ENCODE measurements at regions not wholly inside any gene's neighbourhood (a gene's known extent, or its start where the extent isn't known, plus 50 kb on each side); places are given as distances from the start of the nearest gene placed in this dataset.

- TF ChIP-seq, protein P1, sequence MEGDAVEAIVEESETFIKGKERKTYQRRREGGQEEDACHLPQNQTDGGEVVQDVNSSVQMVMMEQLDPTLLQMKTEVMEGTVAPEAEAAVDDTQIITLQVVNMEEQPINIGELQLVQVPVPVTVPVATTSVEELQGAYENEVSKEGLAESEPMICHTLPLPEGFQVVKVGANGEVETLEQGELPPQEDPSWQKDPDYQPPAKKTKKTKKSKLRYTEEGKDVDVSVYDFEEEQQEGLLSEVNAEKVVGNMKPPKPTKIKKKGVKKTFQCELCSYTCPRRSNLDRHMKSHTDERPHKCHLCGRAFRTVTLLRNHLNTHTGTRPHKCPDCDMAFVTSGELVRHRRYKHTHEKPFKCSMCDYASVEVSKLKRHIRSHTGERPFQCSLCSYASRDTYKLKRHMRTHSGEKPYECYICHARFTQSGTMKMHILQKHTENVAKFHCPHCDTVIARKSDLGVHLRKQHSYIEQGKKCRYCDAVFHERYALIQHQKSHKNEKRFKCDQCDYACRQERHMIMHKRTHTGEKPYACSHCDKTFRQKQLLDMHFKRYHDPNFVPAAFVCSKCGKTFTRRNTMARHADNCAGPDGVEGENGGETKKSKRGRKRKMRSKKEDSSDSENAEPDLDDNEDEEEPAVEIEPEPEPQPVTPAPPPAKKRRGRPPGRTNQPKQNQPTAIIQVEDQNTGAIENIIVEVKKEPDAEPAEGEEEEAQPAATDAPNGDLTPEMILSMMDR (optimal IDR thresholded peaks at IDR 0.05 in 1 of 3, IDR thresholded peaks at IDR 0.05 in 1 of 3, conservative IDR thresholded peaks at IDR 0.05 in 1 of 3; ENCODE audit: extremely low read depth in 1 of 3, insufficient read depth in 2 of 3, low read length in 3 of 3), result no peak
- no peak for TF ChIP-seq EZH2 (IDR thresholded peaks at IDR 0.05; ENCODE audit: low read length)
These were observed 116.9 kb downstream of the RND3 start for GRCh38 chr2:150370561-150370960.

All from keratinocyte (primary cell).